GM19397 (cell line): ENCODE measurements at regions not wholly inside any gene's neighbourhood (a gene's known extent, or its start where the extent isn't known, plus 50 kb on each side); places are given as distances from the start of the nearest gene placed in this dataset.

ENCODE experiments used
- ATAC-seq: cut with Tn5 transposase; IDR thresholded peaks from one replicate; pipeline ENCODE4 v1.9.1; 2021; ENCODE audit warnings: mild to moderate bottlenecking, moderate library complexity; ENCODE audit not compliant: unreplicated experiment

DNA sequence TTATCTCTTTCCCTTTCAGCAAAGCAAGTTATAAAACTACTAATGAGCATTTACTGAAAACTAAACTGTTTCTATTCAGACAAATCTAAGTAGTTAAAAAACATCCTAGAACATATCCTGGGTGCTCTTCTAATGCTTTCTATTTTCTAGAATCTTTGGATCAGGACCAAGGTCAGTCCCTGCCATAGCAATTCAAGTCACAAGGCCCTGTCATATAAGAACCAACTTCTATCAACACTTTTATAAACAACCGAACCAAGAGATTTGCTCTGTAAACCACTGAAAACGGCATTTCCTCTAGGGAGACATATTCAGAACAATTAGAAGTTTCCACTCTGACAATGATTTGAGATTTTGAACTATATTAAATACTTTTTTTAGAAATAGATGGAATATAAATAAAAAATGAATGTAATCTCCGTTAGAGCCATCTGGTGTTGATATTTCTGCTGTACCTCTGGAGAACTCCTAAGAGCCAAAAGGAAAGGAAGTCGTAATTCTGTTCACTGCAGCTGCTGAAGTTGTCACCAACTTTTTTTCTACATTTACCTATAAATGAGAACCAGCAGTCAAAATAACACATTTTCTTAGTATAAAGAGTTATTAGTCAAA lies 51.4 kb upstream of the LGSN start:
- no peak for ATAC-seq

- ATAC-seq = no peak
Observed at GRCh38 chr6:63372951-63373533, 53.3 kb upstream of the LGSN start.

GRCh38 chr6:63389191-63389844 lies 69.5 kb upstream of the LGSN start:
- ATAC-seq = no peak

GRCh38 chr6:63391203-63391970 lies 71.6 kb upstream of the LGSN start:
- ATAC-seq = no peak

GRCh38 chr6:63392092-63392724 lies 72.4 kb upstream of the LGSN start:
- ATAC-seq = no peak

GRCh38 chr6:63394656-63395308 lies 75.0 kb upstream of the LGSN start:
- no peak for ATAC-seq

- ATAC-seq = no peak
Observed at GRCh38 chr6:63395381-63395780, 75.6 kb upstream of the LGSN start.

DNA sequence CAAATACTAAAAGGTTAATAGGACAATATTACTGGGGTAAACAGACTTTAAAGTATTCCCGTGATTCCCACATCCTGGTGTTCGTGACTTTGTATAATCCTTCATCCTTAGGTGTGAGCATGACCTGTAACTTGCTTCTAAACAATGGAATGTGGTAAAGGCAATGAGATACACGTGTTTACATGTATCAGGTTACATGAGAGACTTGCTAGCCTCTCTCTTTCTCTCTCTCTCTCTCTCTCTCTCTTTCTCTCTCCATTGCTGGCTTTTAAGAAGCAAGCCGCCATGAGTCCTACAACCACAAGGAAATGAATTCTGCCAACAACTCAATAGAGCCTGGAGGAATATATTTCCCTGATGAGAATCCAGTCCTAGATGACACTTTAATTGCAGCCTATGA lies 83.9 kb upstream of the LGSN start:
- ATAC-seq = no peak

DNA sequence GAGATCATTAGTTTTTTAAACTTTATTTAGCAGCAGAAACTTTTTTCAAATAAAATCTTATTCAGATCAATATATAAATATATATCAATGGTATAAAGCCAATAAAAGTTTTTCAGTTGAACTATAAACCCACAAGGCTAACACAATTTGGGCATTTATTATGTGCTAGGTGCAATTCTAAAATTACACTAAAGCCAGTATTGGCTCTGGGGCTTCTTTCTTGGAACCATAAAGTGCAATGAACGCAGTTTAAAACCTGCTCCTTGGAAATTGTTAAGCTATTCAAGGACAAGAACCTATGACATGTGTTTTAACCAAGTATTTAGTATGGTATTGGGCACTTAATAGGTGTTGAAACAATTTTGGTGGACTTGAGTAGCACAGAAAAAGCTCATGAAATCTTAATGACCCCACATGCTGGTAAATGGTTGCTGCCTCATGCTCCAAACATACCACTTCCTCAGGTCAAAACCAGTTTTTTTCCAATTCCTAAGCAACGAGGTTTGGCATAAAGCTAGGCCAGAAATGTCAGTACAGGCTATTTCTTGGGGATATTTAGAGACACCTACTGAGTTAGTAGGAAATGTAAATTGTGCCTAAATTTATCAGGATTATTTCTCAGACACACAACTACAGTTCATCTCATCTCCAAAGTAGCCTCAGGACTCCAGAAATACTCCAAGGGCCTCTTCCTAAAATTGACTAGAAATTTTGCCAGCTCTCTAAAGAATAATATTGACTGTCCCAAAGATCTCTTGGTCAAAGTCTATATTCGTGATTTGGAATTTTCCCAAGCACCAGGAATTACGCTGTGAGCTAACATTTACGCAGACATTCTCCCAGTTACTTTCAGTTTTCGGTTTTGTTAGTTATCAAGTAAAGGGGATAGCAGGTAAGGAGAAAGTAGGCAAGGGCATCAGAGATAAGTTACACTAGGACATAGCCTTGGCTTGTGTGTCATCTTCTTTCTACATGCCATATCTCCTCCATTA lies 90.9 kb upstream of the LGSN start:
- ATAC-seq = no peak

- ATAC-seq = no peak
Observed at GRCh38 chr6:63415286-63415685, 95.5 kb upstream of the LGSN start.

DNA sequence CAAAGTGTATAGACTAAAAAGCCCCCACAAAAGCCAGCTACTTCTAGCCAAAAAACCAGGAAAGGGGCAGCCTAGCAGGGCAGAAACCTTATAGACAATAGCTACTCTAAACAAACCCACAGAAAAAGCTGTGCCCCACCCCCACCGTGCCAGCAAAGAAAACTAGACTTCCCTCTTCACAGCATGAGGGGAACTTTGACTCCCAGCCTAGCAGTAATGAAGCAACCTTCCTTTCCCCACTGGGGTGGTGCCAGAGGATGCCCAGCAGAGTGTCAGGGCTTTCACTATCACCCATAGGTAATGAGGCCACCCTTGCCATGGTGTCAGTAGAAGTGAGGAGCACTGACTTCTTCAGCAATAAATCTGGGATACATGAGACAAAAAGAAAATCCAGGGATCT lies 99.0 kb upstream of the LGSN start:
- no peak for ATAC-seq

DNA sequence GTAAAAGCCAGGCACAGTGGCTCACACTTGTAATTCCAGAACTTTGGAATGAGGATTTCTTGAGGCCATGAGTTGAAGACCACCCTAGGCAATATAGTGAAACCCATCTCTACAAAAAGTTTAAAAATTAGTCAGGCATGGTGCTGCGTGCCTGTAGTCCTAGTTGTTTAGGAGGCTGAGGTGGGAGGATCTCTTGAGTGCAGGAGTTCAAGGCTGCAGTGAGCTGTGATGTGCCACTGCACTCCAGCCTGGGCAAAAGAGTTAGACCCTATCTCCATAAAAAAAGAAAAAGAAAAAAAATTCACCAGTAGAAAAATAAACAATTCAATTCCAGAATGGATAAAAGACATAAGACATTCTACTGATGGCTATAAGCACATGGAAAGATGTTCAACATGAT lies 104.9 kb upstream of the LGSN start:
- no peak for ATAC-seq

DNA sequence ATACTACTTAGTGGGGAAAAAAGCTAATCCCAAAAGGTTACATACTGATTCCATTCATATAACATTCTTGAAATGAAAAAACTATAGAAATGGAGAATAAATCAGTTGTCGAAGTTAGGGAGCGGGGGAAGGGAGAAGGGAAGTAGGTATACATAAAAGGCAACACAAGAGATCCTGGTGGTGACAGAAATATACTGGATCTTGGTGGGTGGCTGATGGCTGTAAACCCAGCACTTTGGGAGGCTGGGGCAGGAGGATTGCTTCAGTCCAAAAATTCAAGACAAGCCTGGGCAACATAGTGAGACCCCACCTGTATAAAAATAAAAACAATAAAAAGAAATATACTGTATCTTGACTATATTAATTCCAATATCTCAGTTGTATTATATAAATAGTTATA lies 105.7 kb upstream of the LGSN start:
- no peak for ATAC-seq

GRCh38 chr6:63426844-63427243 lies 107.1 kb upstream of the LGSN start:
- no peak for ATAC-seq

DNA sequence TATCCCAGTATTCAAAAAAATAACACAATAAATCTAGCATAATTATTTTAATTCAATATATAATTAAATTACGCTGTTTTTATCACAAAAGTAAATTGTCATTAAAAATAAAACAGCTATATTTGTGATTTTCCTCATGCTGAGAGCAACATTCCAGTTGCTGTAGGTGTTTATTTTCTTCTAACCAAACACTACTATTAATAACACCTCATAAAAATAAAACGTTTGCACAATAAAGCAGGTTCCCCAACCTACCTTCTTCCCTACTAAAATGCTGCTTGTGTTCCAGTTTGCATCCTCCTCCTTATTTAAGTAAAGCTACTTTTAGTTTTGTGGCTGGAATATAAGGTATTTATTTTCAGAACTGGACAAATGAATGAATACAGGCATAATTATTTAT lies 108.2 kb upstream of the LGSN start:
- ATAC-seq = no peak

DNA sequence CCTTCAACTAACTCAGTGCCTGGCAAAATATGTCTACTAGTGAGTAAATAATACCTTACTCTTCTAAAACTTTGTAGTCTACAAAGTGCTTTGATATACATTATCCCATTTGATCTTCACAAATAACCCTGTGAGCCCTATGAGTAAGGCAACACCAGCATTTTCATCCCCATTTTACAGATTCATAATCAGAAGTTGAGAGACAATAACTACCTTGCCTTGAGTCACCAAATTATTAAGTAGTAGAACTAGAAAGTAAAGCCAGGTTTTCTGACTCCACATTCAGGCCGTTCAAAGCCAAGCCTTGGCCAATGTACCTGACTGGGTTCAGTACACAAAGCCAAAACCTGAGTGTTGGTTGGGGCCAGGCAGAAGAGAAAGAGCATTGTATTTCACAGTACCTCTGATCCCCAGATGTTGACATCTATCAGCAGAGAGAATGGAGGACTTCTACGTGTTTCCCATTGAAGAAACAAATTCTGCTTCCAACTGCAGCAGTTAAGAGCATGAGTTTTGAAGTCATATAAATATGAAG lies 111.3 kb upstream of the LGSN start:
- ATAC-seq = no peak

- ATAC-seq = no peak
Observed at GRCh38 chr6:63434943-63435342, 115.2 kb upstream of the LGSN start.

DNA sequence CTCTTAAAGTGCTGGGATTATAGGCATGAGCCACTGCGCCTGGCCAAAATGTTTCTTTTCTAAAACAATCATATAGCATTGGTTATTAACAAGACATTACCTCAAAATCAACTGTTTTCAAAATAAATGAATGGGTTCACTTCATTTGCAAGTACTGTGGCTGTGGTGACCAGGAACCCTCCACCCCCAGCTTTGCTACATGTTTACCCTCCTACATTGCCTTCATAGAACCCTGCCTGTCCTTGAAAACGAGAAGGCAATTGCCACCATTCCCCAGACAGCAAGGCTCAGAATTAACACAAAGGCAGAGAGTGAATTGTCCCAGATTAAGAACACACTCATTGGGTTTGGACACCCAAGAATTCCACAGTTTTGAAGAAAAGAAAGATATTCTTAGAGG lies 116.6 kb upstream of the LGSN start:
- no peak for ATAC-seq

DNA sequence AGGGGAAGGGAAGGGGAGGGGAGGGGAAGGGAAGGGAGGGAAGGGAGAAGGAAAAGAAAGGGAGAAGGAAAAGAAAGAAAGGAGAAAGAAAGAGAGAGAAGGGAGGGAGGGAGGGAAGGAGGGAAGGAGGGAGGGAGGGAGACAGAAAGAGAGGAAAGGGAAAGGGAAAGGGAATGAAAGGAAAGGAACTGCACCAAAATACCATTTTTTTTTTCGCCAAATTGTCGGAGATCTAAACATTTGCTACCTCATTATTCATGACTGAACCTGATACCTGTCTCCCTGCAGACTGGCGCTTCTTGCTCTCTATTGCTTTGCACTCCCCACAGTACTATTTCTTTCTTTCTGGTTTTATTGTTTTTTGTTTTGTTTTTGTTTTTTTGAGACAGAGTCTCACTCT lies 117.3 kb upstream of the LGSN start:
- no peak for ATAC-seq
